GM19438 (cell line): ENCODE measurements at regions not wholly inside any gene's neighbourhood (a gene's known extent, or its start where the extent isn't known, plus 50 kb on each side); places are given as distances from the start of the nearest gene placed in this dataset.

Source experiments
- ATAC-seq: cut with Tn5 transposase; IDR thresholded peaks from one replicate; pipeline ENCODE4 v1.9.1; 2021; ENCODE audit warnings: low read depth; ENCODE audit not compliant: unreplicated experiment

DNA sequence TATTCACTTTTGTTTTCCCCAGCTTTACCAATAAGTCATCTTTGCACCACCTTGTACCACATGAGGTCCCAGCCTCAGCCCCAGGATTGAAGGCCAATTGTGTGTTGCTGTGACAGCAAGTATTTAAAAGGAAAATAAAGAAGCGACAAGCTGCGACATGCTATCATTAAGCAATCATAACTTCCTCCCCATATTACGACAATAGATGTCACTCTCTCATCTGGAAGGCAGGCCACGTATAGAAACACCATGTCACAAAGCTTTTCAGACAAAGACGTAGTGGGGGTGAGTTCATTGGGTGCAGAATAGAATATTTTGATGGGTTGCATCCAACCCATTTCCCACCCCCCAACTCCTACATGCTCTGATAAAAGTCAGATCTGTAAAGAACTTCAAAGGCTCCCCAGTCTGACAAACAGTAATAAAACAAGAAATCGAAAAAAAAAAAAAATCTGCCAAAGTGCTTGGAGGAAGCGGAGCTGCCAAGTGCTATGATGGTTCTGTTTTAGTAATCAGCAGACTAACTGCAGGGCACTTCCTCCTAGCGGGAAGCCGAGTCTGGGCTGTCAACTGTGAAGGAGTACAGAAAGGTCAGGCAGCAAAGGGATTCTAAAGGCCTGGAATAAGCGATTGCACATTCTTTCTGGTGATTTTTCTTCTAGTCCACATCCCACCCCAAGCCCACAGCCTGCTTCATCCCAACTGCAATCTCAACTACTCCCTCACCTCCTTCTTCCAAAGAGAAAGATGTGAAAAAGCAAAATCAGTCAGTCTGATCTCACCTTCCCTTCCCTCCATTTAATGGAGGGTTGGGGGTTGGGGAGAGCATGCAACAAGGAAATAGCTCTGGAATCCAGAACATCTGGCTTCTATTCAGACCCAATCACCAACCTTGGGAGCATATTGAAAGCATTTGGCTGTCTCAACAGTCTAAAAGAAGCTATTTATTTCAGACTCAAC is 131.4 kb upstream of the UBASH3B start:
- ATAC-seq: no peak

DNA sequence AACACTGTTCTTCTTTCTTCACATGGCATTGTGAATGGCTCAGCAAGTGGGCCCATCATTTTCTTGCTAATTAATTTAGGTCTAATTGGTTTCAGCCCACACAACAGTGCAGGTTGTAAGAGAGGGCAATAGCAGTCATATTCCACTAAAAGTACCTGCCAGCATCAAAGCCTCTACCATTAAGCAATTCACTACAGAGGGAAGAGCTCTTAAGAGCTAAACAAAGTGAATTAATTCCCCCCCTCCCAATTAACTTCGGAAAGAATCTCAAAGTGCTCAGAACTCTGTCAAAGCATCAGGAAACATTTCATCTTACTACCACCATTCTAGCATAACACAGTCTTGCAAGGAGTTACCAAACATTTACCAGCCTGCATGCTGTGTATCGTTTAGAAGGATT is 133.9 kb upstream of the UBASH3B start:
- ATAC-seq: no peak

DNA sequence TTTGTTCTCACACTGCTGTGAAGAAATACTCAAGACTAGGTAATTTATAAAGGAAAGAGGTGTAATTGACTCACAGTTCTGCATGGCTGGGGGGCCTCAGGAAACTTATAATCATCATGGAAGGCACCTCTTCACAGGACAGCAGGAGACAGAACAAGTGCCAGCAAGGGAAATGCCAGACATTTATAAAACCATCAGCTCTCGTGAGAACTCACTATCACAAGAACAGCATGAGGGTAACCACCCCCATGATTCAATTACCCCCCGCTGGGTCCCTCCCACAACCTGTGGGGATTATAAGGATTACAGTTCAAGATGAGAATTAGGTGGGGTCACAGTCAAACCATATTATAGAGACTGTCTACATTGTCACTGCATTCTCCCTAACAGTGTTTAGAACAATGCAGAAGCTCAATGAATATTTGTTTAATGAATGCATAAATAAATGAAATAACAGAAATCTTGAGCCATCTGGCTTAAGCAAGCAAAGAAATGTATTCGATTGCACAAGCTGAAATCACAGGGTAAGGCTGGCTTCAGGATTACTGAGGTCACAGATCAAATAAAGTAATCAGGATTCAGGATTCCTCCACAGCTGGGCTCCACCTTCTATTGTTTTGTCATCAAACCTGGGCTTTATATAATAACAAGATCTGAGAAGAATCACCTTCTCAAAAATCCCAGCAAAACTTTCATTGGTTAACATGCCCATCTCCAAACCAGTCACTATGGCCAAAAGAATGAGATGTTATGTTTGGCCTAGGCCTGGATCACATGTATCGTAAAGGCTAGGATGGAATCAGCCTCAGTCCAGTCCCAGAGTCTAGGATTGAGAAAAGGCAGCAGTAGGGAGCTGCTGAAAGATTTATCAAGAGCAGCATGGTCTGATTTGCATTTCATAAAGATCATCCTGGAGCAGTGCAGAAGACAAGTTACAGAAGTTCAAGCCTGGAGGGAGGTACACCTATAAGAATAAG is 137.8 kb upstream of the UBASH3B start:
- ATAC-seq: no peak

DNA sequence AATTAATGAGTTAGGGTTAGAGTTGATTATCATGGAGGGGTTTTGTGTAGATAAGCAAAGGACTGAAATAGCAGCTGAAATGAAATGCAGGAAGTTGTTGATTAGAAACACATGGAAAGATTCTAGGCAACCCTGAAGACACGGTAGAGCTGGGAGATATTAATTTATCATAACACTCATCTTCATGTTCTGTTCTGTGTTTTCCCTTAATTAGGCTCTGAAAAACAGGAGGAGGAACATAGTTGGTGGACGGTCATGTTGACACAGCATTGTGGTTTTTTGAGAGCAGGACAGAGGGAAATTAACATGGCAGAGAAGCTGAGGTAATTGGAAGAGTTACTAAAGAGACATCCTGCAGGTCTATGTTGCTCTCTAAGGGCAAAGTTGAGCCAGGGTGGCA is 138.8 kb upstream of the UBASH3B start:
- ATAC-seq: no peak

DNA sequence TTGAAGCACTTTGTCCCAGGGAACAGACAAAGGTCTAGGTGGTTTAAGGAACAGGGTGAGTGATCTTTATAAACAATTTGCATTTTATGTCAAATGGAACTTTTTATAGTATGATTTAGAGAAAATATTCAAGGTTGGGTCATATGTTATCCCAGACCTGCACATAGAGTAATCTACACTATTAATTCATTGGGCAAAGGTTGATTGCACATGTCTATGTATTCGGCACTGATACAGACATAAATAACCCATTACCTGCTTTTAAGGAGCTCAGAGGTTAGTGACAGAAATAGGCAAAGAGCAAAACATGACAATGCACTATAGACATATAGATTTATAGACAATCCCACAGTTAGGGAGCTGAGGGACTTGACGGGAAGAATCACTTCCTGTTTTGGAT is 141.5 kb upstream of the UBASH3B start:
- no peak for ATAC-seq

DNA sequence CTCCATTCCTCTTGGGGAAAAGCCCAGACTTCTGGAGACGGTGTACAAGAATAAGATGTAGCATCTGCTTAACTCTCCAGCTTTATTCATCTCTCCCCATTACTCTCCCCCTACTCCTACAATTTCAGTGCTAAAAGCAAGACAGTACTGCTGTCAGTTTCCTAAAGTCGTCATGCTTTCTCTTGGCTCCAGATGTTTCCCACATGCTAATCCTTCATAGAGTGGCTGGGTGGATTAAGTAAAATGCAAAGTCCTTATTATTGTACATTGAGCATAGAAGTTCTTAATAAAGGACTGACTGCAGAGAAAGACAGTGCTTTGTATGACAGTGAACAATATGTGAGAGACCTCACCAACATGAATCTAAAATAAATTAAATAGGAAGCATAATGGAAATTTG is 142.2 kb upstream of the UBASH3B start:
- no peak for ATAC-seq

DNA sequence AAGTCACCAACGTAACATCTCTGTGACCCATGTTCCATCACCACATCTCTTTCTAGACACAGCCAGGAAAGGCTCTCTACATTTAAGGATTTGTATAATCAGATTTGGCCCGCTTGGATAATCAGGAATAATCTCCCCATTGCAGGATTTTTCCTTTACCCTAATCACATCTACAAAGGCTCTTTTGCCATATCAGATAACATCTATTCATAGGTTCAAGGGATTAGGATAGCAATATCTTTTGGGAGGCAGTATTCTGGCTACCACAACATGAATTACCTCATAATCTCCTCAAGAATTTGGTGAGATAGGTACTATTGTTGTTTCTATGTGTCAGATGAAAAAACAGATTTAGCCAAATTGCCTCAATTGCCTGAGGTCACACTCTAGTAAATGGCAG is 142.8 kb upstream of the UBASH3B start:
- ATAC-seq: no peak

DNA sequence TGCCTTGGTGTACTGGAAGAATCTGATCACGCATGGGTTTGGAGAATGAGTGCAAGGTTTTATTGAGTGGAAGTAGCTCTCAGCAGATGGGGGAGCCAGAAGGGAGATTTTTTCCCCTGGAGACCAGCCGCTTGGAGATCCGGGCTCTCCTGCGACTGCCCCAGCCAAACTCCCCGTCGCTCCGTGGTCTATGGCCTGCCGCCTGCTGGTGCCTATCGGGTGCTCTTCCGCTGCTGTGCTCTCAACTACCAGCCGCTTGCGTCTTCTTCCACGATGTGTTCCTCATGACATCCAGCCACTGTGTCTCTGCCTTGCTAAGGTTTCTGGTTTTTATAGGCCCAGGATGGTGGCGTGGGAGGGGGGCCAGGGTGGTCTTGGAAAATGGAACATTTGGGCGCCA is 145.6 kb upstream of the UBASH3B start:
- no peak for ATAC-seq

DNA sequence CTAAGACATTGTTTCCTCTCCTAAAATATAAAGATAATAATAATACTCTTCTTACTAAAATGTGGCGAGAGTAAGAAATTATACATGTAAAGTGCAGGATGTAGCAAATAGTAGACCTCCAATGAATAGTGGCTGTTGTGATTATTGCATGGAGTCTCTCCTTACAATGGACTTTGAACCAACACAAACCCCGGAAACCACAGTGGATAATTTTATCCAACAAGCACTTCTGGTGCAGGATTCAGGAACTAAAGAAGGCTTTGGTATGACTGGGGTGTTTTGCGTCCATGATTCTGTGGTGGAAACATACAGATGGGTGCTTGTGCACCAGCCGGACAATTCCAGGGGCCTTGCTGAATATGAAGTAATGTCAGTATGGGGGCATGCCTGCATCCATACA is 146.4 kb upstream of the UBASH3B start:
- no peak for ATAC-seq

DNA sequence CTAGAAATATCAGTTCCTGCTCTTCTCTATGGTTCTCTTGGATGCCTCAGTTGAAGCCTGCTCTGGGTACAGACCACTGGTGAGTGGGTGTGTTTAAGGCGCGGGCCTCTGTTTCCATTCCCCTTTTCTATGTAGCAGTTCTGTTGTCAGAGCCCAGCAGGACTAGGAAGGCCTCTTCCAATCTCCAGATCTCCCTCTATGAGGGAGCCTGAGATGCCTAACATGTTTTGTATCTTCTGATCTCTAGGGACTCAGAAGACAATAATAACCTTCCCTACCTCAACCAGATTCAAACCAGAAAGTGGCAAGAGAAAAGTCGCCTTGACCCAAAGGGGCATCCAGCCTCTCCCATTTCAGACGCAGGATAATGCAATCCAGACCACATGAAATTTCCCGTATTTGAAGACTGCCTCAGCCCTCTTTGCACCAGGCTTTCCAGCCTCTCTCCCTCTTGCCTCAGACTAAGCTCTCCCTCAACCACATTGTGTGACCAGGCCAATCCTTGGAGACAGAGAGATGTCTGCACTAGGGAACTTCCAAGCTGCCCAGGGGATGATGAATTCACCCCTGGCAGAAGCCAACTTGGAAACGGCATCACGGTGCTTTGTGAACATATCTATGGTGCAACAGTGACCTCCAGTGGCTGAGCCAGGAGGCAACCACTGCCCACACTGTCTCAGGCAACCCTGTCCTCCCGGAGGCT is 150.1 kb upstream of the UBASH3B start:
- ATAC-seq: no peak

DNA sequence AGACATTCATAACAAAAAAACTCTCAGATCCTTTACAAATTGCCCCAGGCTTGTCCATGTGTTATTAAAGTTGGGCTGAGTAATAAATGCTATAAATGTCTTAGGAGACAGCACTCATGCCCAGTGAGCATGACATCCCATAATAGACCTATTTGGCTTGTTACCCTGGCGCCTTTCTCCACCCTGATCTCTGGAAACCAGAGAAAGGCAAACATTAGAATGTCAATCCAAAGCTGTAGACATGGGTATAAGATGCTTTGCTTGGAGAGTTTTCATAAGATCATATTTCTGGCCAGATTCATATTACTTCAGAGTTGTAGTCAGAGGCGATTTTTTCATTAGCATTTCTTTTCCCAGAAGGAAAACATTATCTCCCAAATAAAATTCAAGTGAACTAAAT is 161.3 kb upstream of the UBASH3B start:
- no peak for ATAC-seq

DNA sequence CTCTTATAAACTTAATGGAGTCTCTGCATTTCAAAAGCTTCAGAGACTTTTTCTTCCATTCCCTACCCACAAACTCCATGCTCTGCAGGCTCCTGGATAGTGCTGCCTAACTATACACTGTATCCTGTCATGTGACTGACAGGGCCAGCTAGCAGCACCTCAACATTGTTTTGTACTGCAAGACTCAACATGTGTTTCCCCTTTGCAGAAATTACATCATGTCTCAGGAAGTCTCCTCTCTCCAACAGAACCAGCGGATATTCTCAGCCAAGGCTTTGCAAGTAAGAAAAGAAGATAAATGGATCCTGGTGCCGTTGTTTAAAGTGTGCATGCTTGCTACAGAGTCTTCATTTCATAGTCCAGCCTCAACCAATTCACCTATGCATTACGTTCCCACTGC is 164.0 kb upstream of the UBASH3B start:
- ATAC-seq: no peak

DNA sequence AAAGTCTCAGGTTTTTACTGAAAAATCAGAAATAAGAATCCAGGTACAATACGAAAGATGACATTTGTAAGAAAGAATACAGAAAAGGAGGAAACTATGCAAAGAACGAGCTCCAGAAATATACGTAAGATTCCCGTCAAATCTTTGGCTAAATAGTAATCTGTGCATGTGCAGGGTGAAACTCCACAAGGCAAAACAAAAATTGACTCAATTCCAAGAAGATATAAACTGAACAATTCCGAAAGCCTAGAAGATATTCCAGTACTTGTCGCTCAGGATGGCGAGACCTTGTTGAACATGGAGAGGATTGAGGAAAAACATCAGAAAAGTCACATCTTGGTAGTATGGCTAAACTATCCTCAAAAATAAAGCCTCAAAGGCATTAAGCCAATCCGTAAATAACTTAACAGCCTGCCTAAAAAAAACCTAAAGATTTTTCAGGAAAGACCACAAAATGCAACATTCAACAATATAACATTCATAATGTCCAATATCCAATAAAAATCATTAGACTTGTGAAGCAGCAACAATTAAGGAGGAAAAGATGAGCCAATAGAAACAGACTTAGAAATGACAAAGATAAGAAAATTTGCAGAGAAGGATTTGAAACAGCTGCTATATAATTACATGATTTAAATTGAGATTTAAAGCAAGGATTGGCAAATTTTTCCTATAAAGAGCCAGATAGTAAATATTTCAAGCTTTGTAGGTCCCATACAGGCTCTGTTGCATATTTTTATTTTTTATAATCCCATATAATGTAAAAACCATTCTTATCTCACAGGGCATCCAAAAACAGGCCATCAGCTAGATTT is 166.4 kb upstream of the UBASH3B start:
- no peak for ATAC-seq

DNA sequence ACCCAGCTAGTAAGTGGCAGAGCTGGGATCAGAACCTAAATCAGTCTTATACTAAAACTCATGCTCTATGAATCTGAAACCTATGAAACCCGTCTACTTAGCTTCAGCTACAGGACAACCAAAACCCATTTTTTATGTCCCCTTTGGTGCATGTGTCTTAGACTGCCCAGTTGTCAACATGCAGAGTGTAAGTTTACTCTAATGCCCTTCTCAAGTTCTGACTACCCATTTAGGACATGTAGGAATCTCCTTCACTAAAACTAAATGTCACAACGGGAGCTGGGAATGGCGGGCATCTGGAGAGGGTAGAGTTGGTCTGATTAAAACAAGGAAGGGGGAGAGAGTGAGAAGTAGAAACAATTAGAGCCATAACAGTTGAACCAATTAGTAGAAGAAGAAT is 167.9 kb upstream of the UBASH3B start:
- no peak for ATAC-seq

DNA sequence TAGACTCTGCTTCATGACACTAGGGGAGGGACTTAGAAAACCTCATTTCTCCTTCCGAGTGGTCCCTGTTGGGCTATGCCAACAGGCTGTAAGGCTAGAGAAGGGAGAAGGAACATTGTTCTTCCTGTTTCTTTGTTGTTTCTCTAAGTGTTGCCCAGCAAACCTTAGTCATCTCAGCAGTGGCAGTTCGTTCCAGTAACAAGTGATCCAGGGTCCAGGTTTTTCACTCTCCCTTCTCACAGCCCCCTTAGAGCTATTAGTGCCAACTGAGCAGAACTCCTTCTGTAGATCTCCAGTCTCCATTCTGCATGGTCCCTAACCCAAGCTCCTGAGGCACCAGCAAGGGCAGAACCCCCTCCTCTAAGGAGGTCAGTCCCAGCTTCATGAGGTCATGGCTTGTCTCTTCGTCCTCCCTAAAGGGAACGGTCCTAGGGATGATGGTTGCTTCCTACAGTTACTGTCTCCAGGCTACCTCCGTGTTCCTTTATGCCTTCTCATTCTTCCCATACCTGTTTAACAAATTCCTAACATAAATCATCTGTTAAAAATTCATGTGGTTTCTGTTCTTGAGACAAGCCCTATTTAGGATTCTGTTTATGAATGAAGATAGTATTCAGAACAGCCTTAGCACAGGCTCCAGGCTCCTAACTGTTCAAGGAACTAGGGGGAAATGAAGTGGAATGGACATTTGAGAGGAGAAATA is 168.6 kb upstream of the UBASH3B start:
- no peak for ATAC-seq

DNA sequence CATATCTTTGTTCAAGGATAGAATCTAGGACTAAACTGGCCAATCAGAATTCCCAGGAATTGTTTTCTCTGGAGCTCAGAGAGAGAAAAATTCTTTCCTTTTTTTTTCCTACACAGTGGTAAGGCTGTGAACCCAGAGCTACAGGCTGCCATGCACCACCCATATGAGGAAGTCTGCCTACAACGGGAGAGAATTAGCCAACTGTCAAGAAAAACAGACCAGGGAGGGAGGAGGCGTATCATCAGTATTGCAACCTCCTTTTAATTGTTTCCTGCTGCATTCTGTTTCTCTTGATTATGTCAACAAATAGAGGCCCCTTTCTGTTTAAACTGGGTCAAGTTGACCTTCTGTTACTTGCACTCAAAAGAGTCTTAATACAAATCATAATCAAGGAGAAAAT is 176.5 kb upstream of the UBASH3B start:
- ATAC-seq: no peak

DNA sequence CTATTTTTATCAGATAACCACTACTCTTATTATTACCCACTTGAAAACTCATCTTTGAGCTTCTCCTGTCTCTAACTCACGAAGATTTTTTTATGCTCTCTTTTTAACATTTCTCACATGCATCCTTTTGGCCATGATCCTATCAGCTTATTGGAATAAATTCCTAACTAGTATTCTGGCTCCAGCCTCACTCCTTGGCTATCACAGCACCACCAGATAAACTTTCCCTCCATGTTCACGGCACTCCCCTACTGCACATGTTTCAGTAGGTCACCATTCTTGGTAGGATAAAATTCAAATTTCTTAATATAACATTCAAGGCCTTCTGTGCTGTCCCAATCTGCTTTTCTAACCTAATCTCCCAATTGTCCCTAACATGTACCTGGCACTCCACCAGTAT is 186.6 kb upstream of the UBASH3B start:
- no peak for ATAC-seq

DNA sequence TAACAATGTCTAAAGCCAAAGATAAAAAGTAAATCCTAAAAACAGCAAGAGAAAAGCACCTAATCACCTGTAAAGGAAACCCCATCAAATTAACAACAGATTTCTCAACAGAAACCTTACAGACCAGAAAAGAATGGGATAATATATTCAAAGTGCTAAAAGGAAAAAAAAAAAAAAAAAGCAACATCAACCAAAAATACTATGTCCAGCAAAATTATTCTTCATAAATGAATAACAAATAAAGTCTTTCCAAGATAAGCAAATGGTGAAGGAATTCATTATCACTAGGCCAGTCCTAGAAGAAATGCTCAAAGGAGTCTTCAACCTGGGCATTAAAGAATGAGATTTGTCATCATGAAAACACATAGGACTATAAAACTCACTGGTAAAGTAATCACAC is 192.0 kb upstream of the UBASH3B start:
- ATAC-seq: no peak

DNA sequence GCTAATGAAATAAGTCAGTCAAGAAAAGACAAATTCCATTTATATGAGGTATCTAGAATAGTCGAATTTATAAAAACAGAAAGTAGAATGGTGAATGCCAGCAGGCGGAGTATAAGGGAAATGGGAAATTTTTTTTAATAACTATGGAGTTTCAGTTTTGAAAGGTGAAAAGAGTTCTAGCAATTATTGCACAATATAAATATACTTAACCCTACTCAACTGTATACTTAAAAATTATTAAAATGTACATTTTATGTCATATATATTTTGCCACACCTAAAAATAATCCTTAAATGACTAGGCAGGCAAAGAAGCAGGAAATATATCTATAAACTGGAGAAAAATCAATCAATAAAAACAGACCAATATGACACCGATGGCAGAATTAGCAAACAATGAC is 196.5 kb upstream of the UBASH3B start:
- no peak for ATAC-seq
